ENCODE measurements at regions not wholly inside any gene's neighbourhood (a gene's known extent, or its start where the extent isn't known, plus 50 kb on each side); places are given as distances from the start of the nearest gene placed in this dataset.

GRCh38 chr3:10596746-10597448 is 91.5 kb upstream of the ATP2B2 start:
- TF ChIP-seq EZH2 (IDR thresholded peaks at IDR 0.05; ENCODE audit: insufficient read depth, poor library complexity, severe bottlenecking) (no peak), EZH2phosphoT487 (IDR thresholded peaks at IDR 0.05; ENCODE audit: insufficient read depth, low read depth) (no peak)
